GM13977 (cell line): ENCODE measurements at regions not wholly inside any gene's neighbourhood (a gene's known extent, or its start where the extent isn't known, plus 50 kb on each side); places are given as distances from the start of the nearest gene placed in this dataset.
"Not testable (repeated sequence)": the region's sequence is repeated elsewhere in the genome, so short reads cannot be mapped to it uniquely, and the experiment has no call there.

Experiments used
- DNase-seq: peaks from one replicate; pipeline ENCODE4 v3.0.0; 2012; ENCODE audit warnings: low spot score
- in situ Hi-C: fragments of 300-500 bp; cut with MboI; formaldehyde crosslinking; loops from one replicate; pipeline ENCODE4 v1.12.0; 2022; ENCODE audit warnings: low sequenced_read_pairs, low pct_unique_long_range_greater_than_20kb, mixed read lengths, inconsistent platforms; ENCODE audit not compliant: unreplicated experiment
- TF ChIP-seq, protein P1 (sequence below): IDR thresholded peaks from 2 replicates; pipeline ENCODE4 v1.5.1; 2012; ENCODE audit warnings: mild to moderate bottlenecking, control low read depth; ENCODE audit not compliant: insufficient read depth; ENCODE audit errors: extremely low read depth, missing control alignments

DNA sequence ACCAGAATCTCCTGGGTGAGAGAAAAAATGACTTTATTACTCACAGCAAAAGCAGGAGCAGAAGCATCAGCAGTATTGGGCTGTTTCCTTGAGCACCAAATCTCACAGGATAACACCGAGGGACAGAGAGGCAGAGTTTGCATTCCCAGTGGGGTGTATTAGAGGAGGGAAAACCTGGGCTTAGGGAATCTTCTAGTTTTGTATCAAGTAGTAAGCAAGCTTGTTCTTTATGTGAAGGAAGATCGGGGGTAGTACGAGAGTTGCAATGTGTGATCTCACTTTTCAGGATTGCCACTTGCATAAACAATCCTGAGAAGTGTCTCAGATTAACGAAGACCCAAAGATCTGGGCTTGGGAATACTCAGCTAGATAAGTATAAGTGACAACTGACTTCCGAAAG, 1163.0 kb downstream of the TAF11L14 start:
- no peak for DNase-seq
- in situ Hi-C loops, result no loop called here
- TF ChIP-seq, protein P1, sequence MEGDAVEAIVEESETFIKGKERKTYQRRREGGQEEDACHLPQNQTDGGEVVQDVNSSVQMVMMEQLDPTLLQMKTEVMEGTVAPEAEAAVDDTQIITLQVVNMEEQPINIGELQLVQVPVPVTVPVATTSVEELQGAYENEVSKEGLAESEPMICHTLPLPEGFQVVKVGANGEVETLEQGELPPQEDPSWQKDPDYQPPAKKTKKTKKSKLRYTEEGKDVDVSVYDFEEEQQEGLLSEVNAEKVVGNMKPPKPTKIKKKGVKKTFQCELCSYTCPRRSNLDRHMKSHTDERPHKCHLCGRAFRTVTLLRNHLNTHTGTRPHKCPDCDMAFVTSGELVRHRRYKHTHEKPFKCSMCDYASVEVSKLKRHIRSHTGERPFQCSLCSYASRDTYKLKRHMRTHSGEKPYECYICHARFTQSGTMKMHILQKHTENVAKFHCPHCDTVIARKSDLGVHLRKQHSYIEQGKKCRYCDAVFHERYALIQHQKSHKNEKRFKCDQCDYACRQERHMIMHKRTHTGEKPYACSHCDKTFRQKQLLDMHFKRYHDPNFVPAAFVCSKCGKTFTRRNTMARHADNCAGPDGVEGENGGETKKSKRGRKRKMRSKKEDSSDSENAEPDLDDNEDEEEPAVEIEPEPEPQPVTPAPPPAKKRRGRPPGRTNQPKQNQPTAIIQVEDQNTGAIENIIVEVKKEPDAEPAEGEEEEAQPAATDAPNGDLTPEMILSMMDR, result no peak

DNA sequence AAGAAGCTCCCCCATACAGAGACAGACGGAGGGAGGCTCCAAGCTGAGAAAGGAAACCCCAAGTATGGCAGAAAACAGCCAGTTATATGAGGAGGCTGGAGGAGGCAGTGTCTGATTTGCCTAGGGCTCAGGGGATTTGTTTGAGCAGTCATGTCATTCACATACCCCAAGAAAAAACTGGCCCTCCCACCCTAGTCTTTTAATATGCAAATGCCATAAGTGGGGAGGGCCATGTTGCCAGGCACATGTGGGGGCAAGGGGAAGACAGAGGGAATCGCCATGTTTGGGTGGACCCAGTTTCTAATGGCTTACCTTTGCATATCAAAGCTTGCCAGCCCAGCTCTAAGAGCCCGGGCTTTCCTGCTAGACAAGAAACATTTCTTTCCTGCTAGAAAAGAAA, 1163.8 kb downstream of the TAF11L14 start:
- in situ Hi-C loops, result no loop called here
- DNase-seq, result no peak
- TF ChIP-seq, protein P1, result no peak

DNA sequence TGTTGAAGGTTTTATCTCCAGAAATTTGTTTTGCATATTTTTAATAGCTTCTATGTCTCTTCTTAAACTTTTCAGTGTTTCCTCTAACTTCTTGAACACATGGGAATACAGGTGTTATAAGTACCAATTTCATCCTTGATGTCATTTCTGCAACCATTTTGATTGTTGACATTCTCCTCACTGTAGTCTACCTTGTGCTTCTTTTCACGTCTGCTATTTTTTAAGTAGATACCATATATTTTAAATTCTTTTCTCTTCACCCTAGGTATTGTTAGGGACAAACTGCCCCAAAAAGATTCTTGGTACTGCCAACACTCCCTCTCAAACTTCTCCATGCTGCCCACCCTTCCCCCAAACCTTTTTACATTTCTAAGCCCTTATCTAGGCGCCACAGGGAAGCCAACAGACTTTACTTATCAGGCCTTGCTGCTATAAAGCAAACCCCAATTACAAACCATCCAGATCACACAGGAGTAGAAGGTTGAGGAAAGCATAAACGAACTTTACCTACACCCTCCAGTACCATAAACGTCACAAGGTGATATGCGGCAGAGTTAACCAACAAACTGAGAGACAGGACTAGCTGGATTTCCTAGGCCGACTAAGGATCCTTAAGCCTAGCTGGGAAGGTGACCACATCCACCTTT, 1165.3 kb downstream of the TAF11L14 start:
- TF ChIP-seq, protein P1, result no peak
- DNase-seq, result no peak
- in situ Hi-C loops, result no loop called here

DNA sequence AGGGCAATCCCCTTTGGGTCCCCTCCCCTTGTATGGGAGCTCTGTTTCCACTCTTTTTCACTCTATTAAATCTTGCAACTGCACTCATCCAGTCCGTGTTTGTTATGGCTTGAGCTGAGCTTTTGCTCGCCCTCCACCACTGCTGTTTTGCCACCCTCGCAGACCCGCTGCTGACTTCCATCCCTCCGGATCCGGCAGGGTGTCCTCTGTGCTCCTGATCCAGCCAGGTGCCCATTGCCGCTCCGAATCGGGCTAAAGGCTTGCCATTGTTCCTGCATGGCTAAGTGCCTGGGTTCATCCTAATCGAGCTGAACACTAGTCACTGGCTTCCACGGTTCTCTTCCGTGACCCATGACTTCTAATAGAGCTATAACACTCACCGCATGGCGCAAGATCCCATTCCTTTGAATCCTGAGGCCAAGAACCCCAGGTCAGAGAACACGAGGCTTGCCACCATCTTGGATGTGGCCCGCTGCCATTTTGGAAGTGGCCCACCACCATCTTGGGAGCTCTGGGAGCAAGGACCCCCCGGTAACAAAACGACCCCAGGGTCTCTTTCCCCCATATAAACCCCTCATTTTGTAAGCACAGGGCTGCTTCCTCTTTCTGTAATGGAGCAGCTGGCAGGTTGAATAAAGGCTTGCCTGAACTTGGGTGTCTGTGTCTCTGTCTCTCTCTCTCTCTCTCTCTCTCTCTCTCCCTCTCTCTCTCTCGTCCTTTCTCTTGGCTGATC, 1166.2 kb downstream of the TAF11L14 start:
- in situ Hi-C loops, result no loop called here
- TF ChIP-seq, protein P1, result no peak
- DNase-seq, result no peak

DNA sequence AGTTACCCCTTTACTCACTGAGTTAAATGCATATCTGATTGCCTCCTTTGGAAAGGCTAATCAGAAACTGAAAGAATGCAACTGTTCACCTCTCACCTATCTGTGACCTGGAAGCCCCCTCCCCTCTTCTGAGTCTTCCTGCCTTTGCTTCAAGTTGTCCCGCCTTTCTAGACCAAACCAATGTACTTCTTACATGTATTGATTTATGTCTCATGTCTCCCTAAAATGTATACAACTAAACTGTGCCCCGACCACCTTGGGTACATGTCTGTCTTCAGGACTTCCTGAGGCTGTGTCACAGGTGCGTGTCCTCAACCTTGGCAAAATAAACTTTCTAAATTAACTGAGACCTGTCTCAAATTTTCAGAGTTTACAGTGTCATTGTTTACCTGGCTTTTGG, 1167.2 kb downstream of the TAF11L14 start:
- DNase-seq, in situ Hi-C loops: not testable (repeated sequence)

DNA sequence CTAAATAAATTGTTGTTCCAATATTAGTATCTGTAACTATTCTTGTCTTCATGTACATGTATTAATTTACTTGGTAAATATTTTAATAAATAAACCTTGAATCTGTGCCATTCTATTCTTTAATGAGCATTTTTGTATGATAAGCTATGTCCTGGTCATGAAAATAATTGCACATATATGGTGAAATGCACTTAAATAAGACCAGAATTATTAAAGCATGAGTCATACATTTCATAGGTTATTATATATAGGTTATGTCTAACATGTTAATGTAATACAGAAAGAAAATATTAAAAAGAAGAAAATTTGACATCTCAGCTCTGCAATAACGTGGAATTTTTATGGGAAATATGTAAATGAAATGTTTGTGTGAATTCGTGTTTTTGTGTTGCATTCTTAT, 1168.1 kb downstream of the TAF11L14 start:
- no peak for DNase-seq
- in situ Hi-C loops, result no loop called here
- TF ChIP-seq, protein P1, result no peak

DNA sequence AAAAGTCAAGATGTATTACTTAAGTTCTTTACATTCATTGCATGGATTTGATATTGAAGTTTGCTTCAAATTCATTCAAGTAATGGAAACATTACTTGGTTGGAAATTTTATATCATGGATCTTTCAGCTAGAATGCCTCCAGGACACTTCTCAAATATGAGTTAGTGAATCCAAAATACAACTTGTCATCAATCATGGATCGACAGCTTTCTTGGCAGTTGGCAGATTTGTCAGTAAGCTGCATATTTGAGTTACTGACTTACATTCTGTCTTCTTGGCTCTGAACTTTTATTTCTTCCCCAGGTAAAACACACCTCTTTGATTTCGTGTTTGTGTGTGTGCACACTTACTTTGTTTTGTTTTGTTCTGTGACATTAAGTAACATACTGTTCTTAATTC, 1171.1 kb downstream of the TAF11L14 start:
- TF ChIP-seq, protein P1, result no peak
- in situ Hi-C loops, result no loop called here
- no peak for DNase-seq
